Parathyroid adenoma (tissue), 2 donors: ENCODE measurements at regions not wholly inside any gene's neighbourhood (a gene's known extent, or its start where the extent isn't known, plus 50 kb on each side); places are given as distances from the start of the nearest gene placed in this dataset.

Source experiments
- H2AFZ ChIP-seq: fragments of 300-600 bp; sonication (generic); one replicate; pipeline ENCODE4 v1.7.0; 2017; ENCODE audit warnings: antibody characterized with exemption, mild to moderate bottlenecking
- H3K27ac ChIP-seq: fragments of 300-600 bp; sonication (generic); one replicate; pipeline ENCODE4 v1.7.0; 2017
- H3K27me3 ChIP-seq: fragments of 300-600 bp; sonication (generic); one replicate; pipeline ENCODE4 v1.7.0; 2017; ENCODE audit warnings: low read length; ENCODE audit not compliant: control insufficient read depth, insufficient read depth
- H3K36me3 ChIP-seq: fragments of 300-600 bp; sonication (generic); one replicate; pipeline ENCODE4 v1.7.0; 2017; ENCODE audit warnings: low read length; ENCODE audit not compliant: control insufficient read depth, insufficient read depth
- H3K4me1 ChIP-seq: fragments of 300-600 bp; sonication (generic); one replicate; pipeline ENCODE4 v1.7.0; 2017; ENCODE audit warnings: control low read depth
- H3K4me2 ChIP-seq: fragments of 300-600 bp; sonication (generic); one replicate; pipeline ENCODE4 v1.7.0; 2017; ENCODE audit warnings: low read length
- H3K4me3 ChIP-seq: fragments of 300-600 bp; sonication (generic); one replicate; pipeline ENCODE4 v1.7.0; 2017; ENCODE audit warnings: low read depth, low read length
- H3K79me2 ChIP-seq: fragments of 300-600 bp; sonication (generic); one replicate; pipeline ENCODE4 v1.7.0; 2017; ENCODE audit warnings: control low read depth
- H3K9ac ChIP-seq: fragments of 300-600 bp; sonication (generic); one replicate; pipeline ENCODE4 v1.7.0; 2017; ENCODE audit warnings: mild to moderate bottlenecking
- H3K9me3 ChIP-seq: fragments of 300-600 bp; sonication (generic); one replicate; pipeline ENCODE4 v1.7.0; 2017; ENCODE audit warnings: low read length; ENCODE audit not compliant: control insufficient read depth
- CTCF ChIP-seq: fragments of 300-600 bp; sonication (generic); IDR thresholded peaks from one replicate; pipeline ENCODE4 v1.7.0; 2017; ENCODE audit warnings: antibody characterized with exemption, mild to moderate bottlenecking
- donor health status: primary hyperparathyroidism.

DNA sequence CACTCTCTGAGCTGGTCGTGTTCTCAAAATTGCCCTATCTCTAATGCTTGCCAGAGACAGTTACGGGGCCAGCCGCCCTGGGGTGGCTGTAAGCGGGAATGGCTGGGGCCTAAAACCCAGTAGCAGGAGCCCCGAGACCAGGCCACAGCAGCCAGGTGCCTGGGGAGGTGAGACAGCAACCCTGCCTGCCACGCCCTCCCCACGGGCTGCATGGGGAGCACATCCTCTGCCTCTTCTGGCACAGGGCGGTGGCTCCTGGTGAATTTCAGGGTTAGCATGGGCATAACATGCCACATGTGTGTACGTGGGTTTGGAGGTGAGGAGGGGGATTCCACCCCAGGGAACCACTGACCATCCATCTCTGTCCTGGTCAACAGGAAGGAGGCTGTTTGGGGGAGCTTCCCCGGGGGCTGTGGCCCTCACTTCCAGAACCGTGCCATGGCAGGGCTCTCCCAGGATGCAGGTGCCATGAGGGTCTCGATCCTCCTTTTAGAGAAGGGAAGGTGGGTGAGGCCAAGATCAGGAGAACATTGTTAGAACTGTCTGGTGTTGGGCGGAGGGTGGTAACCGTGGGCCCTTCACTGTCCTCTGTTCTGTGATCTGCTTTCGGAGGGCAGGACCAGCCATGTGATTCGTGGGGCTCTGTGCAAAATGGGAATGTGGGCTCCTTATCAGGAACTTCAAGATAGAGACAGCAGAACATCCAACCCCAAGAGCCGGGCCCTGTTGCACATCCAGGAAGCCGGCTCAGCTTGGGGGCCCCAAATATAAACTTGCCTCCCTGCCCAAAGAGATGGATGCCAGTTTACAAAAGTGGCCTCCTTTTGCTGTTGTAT, 312.2 kb upstream of the DIO3 start:
- Histone ChIP-seq H3K4me1 (no peaks in the 10 kb centered on the region), H3K9ac (no peak overlapping the region), H3K9me3 (no peaks in the 10 kb centered on the region), H3K79me2 (no peaks in the 10 kb centered on the region), H2AFZ (no peak overlapping the region), H3K27ac (no peak overlapping the region), H3K4me2 (no peak overlapping the region), H3K27me3 (no peaks in the 10 kb centered on the region), H3K36me3 (no peaks in the 10 kb centered on the region), H3K4me3 (no peak overlapping the region)
- TF ChIP-seq CTCF: no peak

GRCh38 chr14:101249676-101250036, 311.6 kb upstream of the DIO3 start:
- H3K79me2 ChIP-seq: no peaks in the 10 kb centered on the region
- no peaks in the 10 kb centered on the region for H3K36me3 ChIP-seq
- H3K4me3 ChIP-seq: no peak overlapping the region
- no peaks in the 10 kb centered on the region for H3K9me3 ChIP-seq
- H3K27ac ChIP-seq: no peak overlapping the region
- no peak overlapping the region for H3K9ac ChIP-seq
- no peak overlapping the region for H3K4me2 ChIP-seq
- no peak overlapping the region for H2AFZ ChIP-seq
- no peak for TF ChIP-seq CTCF
- no peaks in the 10 kb centered on the region for H3K4me1 ChIP-seq
- H3K27me3 ChIP-seq: no peaks in the 10 kb centered on the region

- H3K4me3 ChIP-seq: no peak overlapping the region
- H3K9ac ChIP-seq: no peak overlapping the region
- no peak overlapping the region for H3K4me2 ChIP-seq
- no peaks in the 10 kb centered on the region for H3K9me3 ChIP-seq
- H2AFZ ChIP-seq: no peak overlapping the region
- H3K36me3 ChIP-seq: no peaks in the 10 kb centered on the region
- H3K27ac ChIP-seq: no peak overlapping the region
- TF ChIP-seq CTCF: no peak
- no peaks in the 10 kb centered on the region for H3K4me1 ChIP-seq
- no peaks in the 10 kb centered on the region for H3K27me3 ChIP-seq
- H3K79me2 ChIP-seq: no peaks in the 10 kb centered on the region
These were observed 310.9 kb upstream of the DIO3 start for GRCh38 chr14:101250336-101250947.

GRCh38 chr14:101250948-101251811, 310.1 kb upstream of the DIO3 start:
- H3K27ac ChIP-seq: no peak overlapping the region
- H3K79me2 ChIP-seq: no peaks in the 10 kb centered on the region
- H3K9me3 ChIP-seq: no peaks in the 10 kb centered on the region
- H3K36me3 ChIP-seq: no peaks in the 10 kb centered on the region
- no peak overlapping the region for H3K4me3 ChIP-seq
- H3K4me1 ChIP-seq: no peaks in the 10 kb centered on the region
- no peak overlapping the region for H2AFZ ChIP-seq
- no peak overlapping the region for H3K4me2 ChIP-seq
- no peak for TF ChIP-seq CTCF
- no peak overlapping the region for H3K9ac ChIP-seq
- H3K27me3 ChIP-seq: no peaks in the 10 kb centered on the region
